WERI-Rb-1 (cell line): ENCODE measurements at regions not wholly inside any gene's neighbourhood (a gene's known extent, or its start where the extent isn't known, plus 50 kb on each side); places are given as distances from the start of the nearest gene placed in this dataset.
A peak's percentile ranks its signal among the peaks of the same experiment; 100 is the strongest.

Source experiments
- DNase-seq: peaks from one replicate; pipeline ENCODE4 v3.0.0-alpha.2; 2020
- H3K27ac ChIP-seq: fragments of 250-450 bp; sonication (Bioruptor Pico); 2 replicates; pipeline ENCODE4 v1.5.1; 2020; ENCODE audit warnings: mild to moderate bottlenecking, moderate library complexity
- H3K27me3 ChIP-seq: fragments of 250-450 bp; sonication (Bioruptor Pico); 2 replicates; pipeline ENCODE4 v1.5.1; 2021; ENCODE audit warnings: mild to moderate bottlenecking, low read depth, moderate library complexity; ENCODE audit not compliant: insufficient read depth, severe bottlenecking
- H3K36me3 ChIP-seq: fragments of 250-450 bp; sonication (Bioruptor Pico); 2 replicates; pipeline ENCODE4 v1.5.1; 2020; ENCODE audit warnings: mild to moderate bottlenecking, moderate library complexity
- H3K4me3 ChIP-seq: 2 replicates; pipeline ENCODE4 v1.5.1; 2011; ENCODE audit warnings: low read depth, mild to moderate bottlenecking, control low read depth, low read length
- H3K9me3 ChIP-seq: fragments of 250-450 bp; sonication (Bioruptor Pico); 2 replicates; pipeline ENCODE4 v1.5.1; 2021; ENCODE audit warnings: mild to moderate bottlenecking, moderate library complexity; ENCODE audit not compliant: severe bottlenecking
- CTCF ChIP-seq: IDR thresholded peaks from 2 replicates; pipeline ENCODE4 v1.5.1; 2011; ENCODE audit warnings: low read depth, mild to moderate bottlenecking, control low read depth, inconsistent platforms, low read length

- Histone ChIP-seq H3K4me3 (no peak overlapping the region), H3K27me3 (no peaks in the 10 kb centered on the region), H3K9me3 (no peaks in the 10 kb centered on the region), H3K36me3 (no peaks in the 10 kb centered on the region), H3K27ac (no peak overlapping the region)
- no peak for TF ChIP-seq CTCF
- DNase-seq = no peak
These were observed 602.2 kb downstream of the GALR1 start for GRCh38 chr18:77851802-77852201.

- H3K27ac ChIP-seq = no peak overlapping the region
- H3K9me3 ChIP-seq = no peaks in the 10 kb centered on the region
- TF ChIP-seq CTCF = no peak
- H3K4me3 ChIP-seq = no peak overlapping the region
- H3K27me3 ChIP-seq = no peaks in the 10 kb centered on the region
- DNase-seq = no peak
- no peaks in the 10 kb centered on the region for H3K36me3 ChIP-seq
These were observed 604.2 kb downstream of the GALR1 start for GRCh38 chr18:77853859-77854258.

GRCh38 chr18:77857678-77858655 is 608.3 kb downstream of the GALR1 start:
- H3K4me3 ChIP-seq = no peak overlapping the region
- H3K27me3 ChIP-seq = no peaks in the 10 kb centered on the region
- no peak for TF ChIP-seq CTCF
- no peaks in the 10 kb centered on the region for H3K36me3 ChIP-seq
- H3K27ac ChIP-seq = no peak overlapping the region
- H3K9me3 ChIP-seq = no peaks in the 10 kb centered on the region
- peak; percentile 41 for DNase-seq

- DNase-seq = no peak
- Histone ChIP-seq H3K36me3 (no peaks in the 10 kb centered on the region), H3K27ac (no peak overlapping the region), H3K9me3 (no peaks in the 10 kb centered on the region), H3K4me3 (no peak overlapping the region), H3K27me3 (no peaks in the 10 kb centered on the region)
- TF ChIP-seq CTCF = no peak
These were observed 610.0 kb downstream of the GALR1 start for GRCh38 chr18:77859634-77860033.

GRCh38 chr18:77862066-77862757 is 612.6 kb downstream of the GALR1 start:
- Histone ChIP-seq H3K36me3 (no peaks in the 10 kb centered on the region), H3K9me3 (no peaks in the 10 kb centered on the region), H3K27ac (no peak overlapping the region), H3K4me3 (no peak overlapping the region), H3K27me3 (no peaks in the 10 kb centered on the region)
- DNase-seq = no peak
- no peak for TF ChIP-seq CTCF
